Prostate gland (tissue), 2 donors: ENCODE measurements at regions not wholly inside any gene's neighbourhood (a gene's known extent, or its start where the extent isn't known, plus 50 kb on each side); places are given as distances from the start of the nearest gene placed in this dataset.

Source experiments
- CTCF ChIP-seq, 4 experiments: fragments of 200-600 bp in 2 of 4; fragments of 450-650 bp in 2 of 4; sonication (generic) in 2 of 4; IDR thresholded peaks; 1 replicate in 3 of 4; 2 replicates in 1 of 4; pipeline ENCODE4 v1.5.1; 2016 to 2019; ENCODE audit warnings: antibody characterized with exemption in 4 of 4, mild to moderate bottlenecking in 2 of 4, moderate library complexity in 2 of 4
- POLR2AphosphoS5 ChIP-seq: sonication (generic); formaldehyde crosslinking; IDR thresholded peaks from one replicate; pipeline ENCODE4 v1.6.1; 2017; ENCODE audit warnings: antibody characterized with exemption

- TF ChIP-seq CTCF (IDR thresholded peaks at IDR 0.05) (no peak), POLR2AphosphoS5 (no peak)
Observed at GRCh38 chr6:82611751-82612150, 248.1 kb downstream of the TPBG start.
